ENCODE measurements at regions not wholly inside any gene's neighbourhood (a gene's known extent, or its start where the extent isn't known, plus 50 kb on each side); places are given as distances from the start of the nearest gene placed in this dataset.
"Not testable (repeated sequence)": the region's sequence is repeated elsewhere in the genome, so short reads cannot be mapped to it uniquely, and the experiment has no call there.

- Mint-ChIP-seq H3K4me1 (no peaks in the 10 kb centered on the region), H3K27ac (no peak overlapping the region), H3K4me3 (no peak overlapping the region), H3K9me3 (no peaks in the 10 kb centered on the region), H3K27me3 (no peaks in the 10 kb centered on the region)
- DNase-seq (no peak), ATAC-seq (no peak)
These were observed 2371.8 kb upstream of the ACO1 start for GRCh38 chr9:30012622-30013021.

- H3K4me1 Mint-ChIP-seq, result no peaks in the 10 kb centered on the region
- H3K27me3 Mint-ChIP-seq, result no peaks in the 10 kb centered on the region
- H3K4me3 Mint-ChIP-seq, result no peak overlapping the region
- ATAC-seq, result no peak
- H3K27ac Mint-ChIP-seq, result no peak overlapping the region
- no peaks in the 10 kb centered on the region for H3K9me3 Mint-ChIP-seq
- DNase-seq, result no peak
These were observed 2369.4 kb upstream of the ACO1 start for GRCh38 chr9:30015073-30015472.

- no peak for ATAC-seq
- no peak overlapping the region for H3K4me3 Mint-ChIP-seq
- no peaks in the 10 kb centered on the region for H3K27me3 Mint-ChIP-seq
- no peak for DNase-seq
- H3K27ac Mint-ChIP-seq, result no peak overlapping the region
- no peaks in the 10 kb centered on the region for H3K4me1 Mint-ChIP-seq
- H3K9me3 Mint-ChIP-seq, result no peaks in the 10 kb centered on the region
These were observed 2364.3 kb upstream of the ACO1 start for GRCh38 chr9:30020161-30020560.

- no peak for ATAC-seq
- no peak overlapping the region for H3K27ac Mint-ChIP-seq
- no peak for DNase-seq
- H3K9me3 Mint-ChIP-seq, result no peaks in the 10 kb centered on the region
- no peaks in the 10 kb centered on the region for H3K4me1 Mint-ChIP-seq
- no peaks in the 10 kb centered on the region for H3K27me3 Mint-ChIP-seq
- H3K4me3 Mint-ChIP-seq, result no peak overlapping the region
These were observed 2348.7 kb upstream of the ACO1 start for GRCh38 chr9:30035761-30036160.

GRCh38 chr9:30036558-30036957, 2347.9 kb upstream of the ACO1 start:
- no peak for DNase-seq
- no peaks in the 10 kb centered on the region for H3K4me1 Mint-ChIP-seq
- H3K27ac Mint-ChIP-seq, result no peak overlapping the region
- H3K9me3 Mint-ChIP-seq, result no peaks in the 10 kb centered on the region
- no peaks in the 10 kb centered on the region for H3K27me3 Mint-ChIP-seq
- no peak for ATAC-seq
- no peak overlapping the region for H3K4me3 Mint-ChIP-seq

- DNase-seq (no peak), ATAC-seq (no peak)
- Mint-ChIP-seq H3K4me1 (no peaks in the 10 kb centered on the region), H3K4me3 (no peak overlapping the region), H3K27ac (no peak overlapping the region), H3K9me3 (no peaks in the 10 kb centered on the region), H3K27me3 (no peaks in the 10 kb centered on the region)
These were observed 2344.7 kb upstream of the ACO1 start for GRCh38 chr9:30039712-30040111.

- no peak for ATAC-seq
These were observed 2336.0 kb upstream of the ACO1 start for GRCh38 chr9:30048396-30048795.

GRCh38 chr9:30058463-30058862, 2326.0 kb upstream of the ACO1 start:
- H3K27ac Mint-ChIP-seq, result no peak overlapping the region
- DNase-seq (no peak), ATAC-seq (no peak)
- H3K4me1 Mint-ChIP-seq, result no peaks in the 10 kb centered on the region
- H3K27me3 Mint-ChIP-seq, result no peaks in the 10 kb centered on the region
- H3K4me3 Mint-ChIP-seq, result no peak overlapping the region
- no peaks in the 10 kb centered on the region for H3K9me3 Mint-ChIP-seq

More at GRCh38 chr9:30048396-30048795, 2336.0 kb upstream of the ACO1 start:
- no peak for DNase-seq
- Mint-ChIP-seq H3K9me3 (peaks cover 0 to 3% of the 10 kb centered on the region in 2 donors), H3K27me3 (no peaks in the 10 kb centered on the region), H3K4me3 (no peak overlapping the region), H3K27ac (no peak overlapping the region), H3K4me1 (no peaks in the 10 kb centered on the region)

- no peak overlapping the region for H3K4me3 Mint-ChIP-seq
- peaks cover 3 to 5% of the 10 kb centered on the region in 2 donors for H3K9me3 Mint-ChIP-seq
- no peaks in the 10 kb centered on the region for H3K4me1 Mint-ChIP-seq
- ATAC-seq, result no peak
- DNase-seq, result no peak
- H3K27me3 Mint-ChIP-seq, result no peaks in the 10 kb centered on the region
- H3K27ac Mint-ChIP-seq, result no peak overlapping the region
These were observed 2323.5 kb upstream of the ACO1 start for GRCh38 chr9:30060976-30061375.

GRCh38 chr9:30065888-30066287, 2318.6 kb upstream of the ACO1 start:
- no peak overlapping the region for H3K4me3 Mint-ChIP-seq
- H3K27me3 Mint-ChIP-seq, result no peaks in the 10 kb centered on the region
- no peak overlapping the region for H3K27ac Mint-ChIP-seq
- no peaks in the 10 kb centered on the region for H3K4me1 Mint-ChIP-seq
- ATAC-seq (no peak), DNase-seq (no peak)
- peaks cover 3 to 7% of the 10 kb centered on the region in 2 donors for H3K9me3 Mint-ChIP-seq

GRCh38 chr9:30069236-30069635, 2315.2 kb upstream of the ACO1 start:
- DNase-seq, H3K4me3 Mint-ChIP-seq, H3K27ac Mint-ChIP-seq, H3K4me1 Mint-ChIP-seq, ATAC-seq, H3K27me3 Mint-ChIP-seq: not testable (repeated sequence)
- peaks cover 11 to 12% of the 10 kb centered on the region in 2 donors for H3K9me3 Mint-ChIP-seq

- peaks cover 29% of the 10 kb centered on the region for H3K4me1 Mint-ChIP-seq
- H3K27ac Mint-ChIP-seq, result no peak overlapping the region
- no peaks in the 10 kb centered on the region for H3K27me3 Mint-ChIP-seq
- peaks cover 30 to 41% of the 10 kb centered on the region in 2 donors for H3K9me3 Mint-ChIP-seq
- ATAC-seq (no peak), DNase-seq (no peak)
- H3K4me3 Mint-ChIP-seq, result peak overlapping the region in 1 of 2 donors; percentile 44
These were observed 2309.4 kb upstream of the ACO1 start for GRCh38 chr9:30075022-30075421.

- ATAC-seq (peak; percentile 86), DNase-seq (peak; percentile 37 to 75)
- H3K4me1 Mint-ChIP-seq, result peaks cover 29% of the 10 kb centered on the region
- H3K9me3 Mint-ChIP-seq, result peaks cover 30 to 41% of the 10 kb centered on the region in 2 donors
- H3K27ac Mint-ChIP-seq, result no peak overlapping the region
- no peaks in the 10 kb centered on the region for H3K27me3 Mint-ChIP-seq
- peak overlapping the region in 1 of 2 donors; percentile 44 for H3K4me3 Mint-ChIP-seq
These were observed 2308.8 kb upstream of the ACO1 start for GRCh38 chr9:30075451-30076199.

GRCh38 chr9:30078195-30078594, 2306.2 kb upstream of the ACO1 start:
- no peak for DNase-seq
- Mint-ChIP-seq H3K9me3 (peaks cover 26 to 41% of the 10 kb centered on the region in 2 donors), H3K4me3 (no peak overlapping the region), H3K27me3 (no peaks in the 10 kb centered on the region), H3K27ac (peak overlapping the region in 1 of 2 donors; percentile 40), H3K4me1 (peaks cover 29% of the 10 kb centered on the region)
- peak; percentile 58 for ATAC-seq

GRCh38 chr9:30089428-30089827, 2295.0 kb upstream of the ACO1 start:
- ATAC-seq (no peak), DNase-seq (no peak)
- peaks cover 4 to 6% of the 10 kb centered on the region in 2 donors for H3K9me3 Mint-ChIP-seq
- no peaks in the 10 kb centered on the region for H3K27me3 Mint-ChIP-seq
- H3K4me3 Mint-ChIP-seq, result no peak overlapping the region
- H3K27ac Mint-ChIP-seq, result no peak overlapping the region
- no peaks in the 10 kb centered on the region for H3K4me1 Mint-ChIP-seq

- DNase-seq (no peak), ATAC-seq (no peak)
- peaks cover 4 to 17% of the 10 kb centered on the region in 2 donors for H3K9me3 Mint-ChIP-seq
- H3K27me3 Mint-ChIP-seq, result no peaks in the 10 kb centered on the region
- no peak overlapping the region for H3K27ac Mint-ChIP-seq
- no peaks in the 10 kb centered on the region for H3K4me1 Mint-ChIP-seq
- no peak overlapping the region for H3K4me3 Mint-ChIP-seq
These were observed 2280.6 kb upstream of the ACO1 start for GRCh38 chr9:30103647-30104394.

All from stimulated activated naive CD8-positive, alpha-beta T cell treated with anti-CD3 and anti-CD28 coated beads, Interleukin-15, amount 100 ng/mL, for 72 hours (primary cell).